HL-60 (cell line): ENCODE measurements at regions not wholly inside any gene's neighbourhood (a gene's known extent, or its start where the extent isn't known, plus 50 kb on each side); places are given as distances from the start of the nearest gene placed in this dataset.

Experiments
- POLR2AphosphoS5 ChIP-seq: IDR thresholded peaks from 2 replicates; pipeline ENCODE4 v1.6.1; 2012; ENCODE audit warnings: low read depth
- TF ChIP-seq, protein P1 (sequence below): IDR thresholded peaks from one replicate; pipeline ENCODE4 v1.5.1; 2011; ENCODE audit warnings: low read length, control low read depth, inconsistent platforms; ENCODE audit not compliant: insufficient read depth
- TF ChIP-seq, protein P2 (sequence below): IDR thresholded peaks from 2 replicates; pipeline ENCODE4 v1.6.1; 2012; ENCODE audit warnings: low read depth; ENCODE audit not compliant: insufficient replicate concordance

DNA sequence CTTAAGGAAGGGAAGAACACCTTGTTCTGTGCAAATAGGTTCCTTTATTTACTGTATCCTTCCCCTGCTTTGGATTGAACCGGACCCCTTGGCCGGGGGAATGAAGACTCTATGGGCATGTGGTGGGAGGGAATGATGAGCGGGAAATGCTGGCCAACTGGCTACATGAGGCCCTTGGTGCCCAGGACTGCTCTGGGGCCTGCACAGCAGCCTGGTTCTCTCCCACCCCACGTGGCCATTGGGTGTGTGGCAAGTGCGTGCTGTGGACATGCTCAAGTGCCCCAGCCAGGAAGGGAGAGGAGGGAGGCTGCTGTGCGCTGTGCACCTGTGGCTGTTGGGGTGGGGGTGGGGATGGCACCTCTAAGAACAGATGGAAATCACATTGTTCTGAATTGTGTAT is 917.0 kb upstream of the GHITM start:
- TF ChIP-seq, protein P1, sequence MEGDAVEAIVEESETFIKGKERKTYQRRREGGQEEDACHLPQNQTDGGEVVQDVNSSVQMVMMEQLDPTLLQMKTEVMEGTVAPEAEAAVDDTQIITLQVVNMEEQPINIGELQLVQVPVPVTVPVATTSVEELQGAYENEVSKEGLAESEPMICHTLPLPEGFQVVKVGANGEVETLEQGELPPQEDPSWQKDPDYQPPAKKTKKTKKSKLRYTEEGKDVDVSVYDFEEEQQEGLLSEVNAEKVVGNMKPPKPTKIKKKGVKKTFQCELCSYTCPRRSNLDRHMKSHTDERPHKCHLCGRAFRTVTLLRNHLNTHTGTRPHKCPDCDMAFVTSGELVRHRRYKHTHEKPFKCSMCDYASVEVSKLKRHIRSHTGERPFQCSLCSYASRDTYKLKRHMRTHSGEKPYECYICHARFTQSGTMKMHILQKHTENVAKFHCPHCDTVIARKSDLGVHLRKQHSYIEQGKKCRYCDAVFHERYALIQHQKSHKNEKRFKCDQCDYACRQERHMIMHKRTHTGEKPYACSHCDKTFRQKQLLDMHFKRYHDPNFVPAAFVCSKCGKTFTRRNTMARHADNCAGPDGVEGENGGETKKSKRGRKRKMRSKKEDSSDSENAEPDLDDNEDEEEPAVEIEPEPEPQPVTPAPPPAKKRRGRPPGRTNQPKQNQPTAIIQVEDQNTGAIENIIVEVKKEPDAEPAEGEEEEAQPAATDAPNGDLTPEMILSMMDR, result no peak
- TF ChIP-seq, protein P2, sequence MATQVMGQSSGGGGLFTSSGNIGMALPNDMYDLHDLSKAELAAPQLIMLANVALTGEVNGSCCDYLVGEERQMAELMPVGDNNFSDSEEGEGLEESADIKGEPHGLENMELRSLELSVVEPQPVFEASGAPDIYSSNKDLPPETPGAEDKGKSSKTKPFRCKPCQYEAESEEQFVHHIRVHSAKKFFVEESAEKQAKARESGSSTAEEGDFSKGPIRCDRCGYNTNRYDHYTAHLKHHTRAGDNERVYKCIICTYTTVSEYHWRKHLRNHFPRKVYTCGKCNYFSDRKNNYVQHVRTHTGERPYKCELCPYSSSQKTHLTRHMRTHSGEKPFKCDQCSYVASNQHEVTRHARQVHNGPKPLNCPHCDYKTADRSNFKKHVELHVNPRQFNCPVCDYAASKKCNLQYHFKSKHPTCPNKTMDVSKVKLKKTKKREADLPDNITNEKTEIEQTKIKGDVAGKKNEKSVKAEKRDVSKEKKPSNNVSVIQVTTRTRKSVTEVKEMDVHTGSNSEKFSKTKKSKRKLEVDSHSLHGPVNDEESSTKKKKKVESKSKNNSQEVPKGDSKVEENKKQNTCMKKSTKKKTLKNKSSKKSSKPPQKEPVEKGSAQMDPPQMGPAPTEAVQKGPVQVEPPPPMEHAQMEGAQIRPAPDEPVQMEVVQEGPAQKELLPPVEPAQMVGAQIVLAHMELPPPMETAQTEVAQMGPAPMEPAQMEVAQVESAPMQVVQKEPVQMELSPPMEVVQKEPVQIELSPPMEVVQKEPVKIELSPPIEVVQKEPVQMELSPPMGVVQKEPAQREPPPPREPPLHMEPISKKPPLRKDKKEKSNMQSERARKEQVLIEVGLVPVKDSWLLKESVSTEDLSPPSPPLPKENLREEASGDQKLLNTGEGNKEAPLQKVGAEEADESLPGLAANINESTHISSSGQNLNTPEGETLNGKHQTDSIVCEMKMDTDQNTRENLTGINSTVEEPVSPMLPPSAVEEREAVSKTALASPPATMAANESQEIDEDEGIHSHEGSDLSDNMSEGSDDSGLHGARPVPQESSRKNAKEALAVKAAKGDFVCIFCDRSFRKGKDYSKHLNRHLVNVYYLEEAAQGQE, result no peak
- TF ChIP-seq POLR2AphosphoS5, result no peak
